GM12878 (cell line): ENCODE measurements at regions not wholly inside any gene's neighbourhood (a gene's known extent, or its start where the extent isn't known, plus 50 kb on each side); places are given as distances from the start of the nearest gene placed in this dataset.

Experiments
- ATAC-seq: fragments of 200-7000 bp; cut with Tn5 transposase; 3 replicates; pipeline ENCODE4 v1.9.1; 2020; ENCODE audit warnings: mild to moderate bottlenecking, moderate library complexity
- BruUV-seq: library from RNA; stranded (reverse); fragments of 400-500 nt; replicated peaks from 2 replicates; lab custom pipeline; 2021; lab: Mats Ljungman, UMichigan
- CTCF ChIA-PET: fragments of 300-600 bp; sonication (Branson Sonifier 250); formaldehyde crosslinking; extraction: SDS; loops from one replicate; lab custom pipeline; 2021; ENCODE audit warnings: inconsistent platforms; lab: Yijun Ruan, JAX
- POLR2A ChIA-PET: fragments of 350-600 bp; formaldehyde crosslinking; extraction: SDS; loops from one replicate; lab custom pipeline; 2021; ENCODE audit warnings: inconsistent platforms; lab: Charles Lee
- RAD21 ChIA-PET: fragments of 300-600 bp; sonication (Branson Sonifier 250); formaldehyde crosslinking; loops from one replicate; lab custom pipeline; 2023; ENCODE audit warnings: antibody characterized with exemption; ENCODE audit not compliant: unreplicated experiment; lab: Charles Lee
- SMC1A ChIA-PET: fragments of 300-600 bp; sonication (Branson Sonifier 250); formaldehyde crosslinking; loops from one replicate; lab custom pipeline; 2023; ENCODE audit not compliant: unreplicated experiment, uncharacterized antibody; lab: Charles Lee
- DNase-seq: peaks from one replicate; pipeline ENCODE4 v3.0.0-alpha.2; 2011; ENCODE audit warnings: low read depth, low spot score
- FAIRE-seq: peaks from 3 replicates; lab custom pipeline; 2011; peaks lifted over from hg19 to GRCh38; lab: Jason Lieb, UNC
- H2AFZ ChIP-seq: 2 replicates; pipeline ENCODE4 v1.6.0; 2011; ENCODE audit warnings: low read depth, low read length, control low read depth; ENCODE audit not compliant: control insufficient read depth
- H3K27ac ChIP-seq: 2 replicates; pipeline ENCODE4 v1.5.1; 2011; ENCODE audit warnings: control low read depth; ENCODE audit not compliant: control insufficient read depth, insufficient read depth
- H3K27me3 ChIP-seq, 2 experiments: replicated peaks in 1 of 2; 2 replicates each; pipeline versions ENCODE4 v1.6.0 to v1.6.1; 2011; ENCODE audit warnings: low read length in 1 of 2; ENCODE audit not compliant: control insufficient read depth in 2 of 2, insufficient read depth in 2 of 2
- H3K36me3 ChIP-seq, 2 experiments: 2 replicates each; pipeline ENCODE4 v1.5.1; 2011; ENCODE audit warnings: low read length in 1 of 2; ENCODE audit not compliant: control insufficient read depth in 2 of 2, insufficient read depth in 2 of 2
- H3K4me1 ChIP-seq: 2 replicates; pipeline ENCODE4 v1.6.1; 2011; ENCODE audit warnings: mild to moderate bottlenecking, low read length, moderate library complexity, mixed read lengths; ENCODE audit not compliant: control insufficient read depth, insufficient read depth
- H3K4me2 ChIP-seq: 2 replicates; pipeline ENCODE4 v1.6.0; 2011; ENCODE audit warnings: control low read depth; ENCODE audit not compliant: control insufficient read depth, insufficient read depth
- H3K4me3 ChIP-seq: fragments of 200-600 bp; sonication (generic); 2 replicates; pipeline ENCODE4 v1.5.1; 2016
- H3K79me2 ChIP-seq: 2 replicates; pipeline ENCODE4 v1.6.0; 2011; ENCODE audit warnings: low read length; ENCODE audit not compliant: control insufficient read depth, insufficient read depth
- H3K9ac ChIP-seq: 2 replicates; pipeline ENCODE4 v1.8.0; 2011; ENCODE audit warnings: low read length, control low read depth, mixed read lengths; ENCODE audit not compliant: control insufficient read depth, insufficient read depth
- H3K9me3 ChIP-seq: replicated peaks from 3 replicates; pipeline ENCODE4 v1.5.1; 2011; ENCODE audit warnings: mild to moderate bottlenecking, low read length; ENCODE audit not compliant: control insufficient read depth, insufficient read depth
- H4K20me1 ChIP-seq: 2 replicates; pipeline ENCODE4 v1.6.0; 2011; ENCODE audit not compliant: control insufficient read depth, insufficient read depth
- CHD2 ChIP-seq: IDR thresholded peaks from 2 replicates; pipeline ENCODE4 v1.6.1; 2011; ENCODE audit warnings: low read depth, low read length, improper control_type of control experiment, borderline replicate concordance
- SRF ChIP-seq, 2 experiments: IDR thresholded peaks; 2 replicates each; pipeline ENCODE4 v1.6.1; 2011; ENCODE audit warnings: low read depth in 2 of 2, low read length in 2 of 2, mild to moderate bottlenecking in 1 of 2, moderate library complexity in 1 of 2
- WGBS: methylation state at CpG from one replicate; pipeline ENCODE4 v1.1.6; 2016; ENCODE audit warnings: low lambda C conversion rate; ENCODE audit not compliant: insufficient replicate concordance, insufficient coverage; ENCODE audit errors: missing lambda C conversion rate; 5-methylcytosine and 5-hydroxymethylcytosine counted together
- in situ Hi-C: fragments of 300-500 bp; cut with MboI; formaldehyde crosslinking; loops from 9 replicates; pipeline ENCODE4 v1.14.3; 2018; ENCODE audit warnings: mixed read lengths
- intact Hi-C: fragments of 100-400 bp; cut with micrococcal nuclease; formaldehyde crosslinking; loops from one replicate; pipeline ENCODE4 v1.14.2; 2022; ENCODE audit not compliant: unreplicated experiment
- TF ChIP-seq, protein P1 (sequence below): fragments of 450-650 bp; IDR thresholded peaks from 2 replicates; pipeline ENCODE4 v1.6.1; 2017; ENCODE audit warnings: mild to moderate bottlenecking, moderate library complexity

DNA sequence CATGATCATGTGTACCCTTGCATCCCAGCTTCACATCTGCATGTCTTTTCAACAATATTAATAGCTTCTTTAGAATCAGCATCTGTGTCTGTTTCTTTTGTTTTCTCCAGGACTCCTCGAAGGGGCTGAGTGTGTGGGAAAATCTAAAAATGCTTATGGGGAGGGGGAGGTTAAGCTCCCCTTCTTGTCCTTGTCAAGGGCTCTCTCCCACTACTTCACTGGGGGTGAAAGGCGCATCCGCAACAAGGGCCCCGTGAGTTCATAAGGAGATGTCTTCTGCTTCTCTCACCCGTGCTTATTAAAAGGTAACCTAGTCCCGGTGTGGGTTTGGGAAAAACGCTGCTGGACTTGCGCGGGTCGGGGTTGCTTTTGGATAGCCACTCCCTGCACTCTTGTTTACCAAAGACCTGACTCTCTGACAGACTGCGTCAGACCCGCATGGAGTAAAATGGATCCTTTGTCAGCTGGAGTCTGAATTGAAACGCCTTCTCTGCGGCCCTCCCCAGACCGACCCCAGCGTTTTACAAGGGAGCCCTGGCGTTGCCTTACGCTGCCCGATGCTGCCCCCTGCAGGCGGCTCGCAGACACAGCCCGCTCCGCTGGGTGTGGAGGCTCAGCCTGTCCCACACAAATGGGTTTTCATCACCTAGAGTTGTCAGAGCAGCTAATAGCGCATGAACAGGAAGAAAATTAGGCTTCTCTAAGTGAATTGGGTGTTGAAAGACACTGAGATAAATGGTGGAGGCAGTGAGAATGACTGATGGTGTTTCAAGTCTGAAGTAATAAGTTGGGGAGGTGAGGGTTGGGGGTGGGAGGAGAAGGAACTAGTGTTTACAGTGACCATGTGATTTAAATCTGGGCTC, 53.8 kb downstream of the IER5 start (continued):
- 0 out of 2 replicates have a peak, but pooled peaks have one; percentile 43 for TF ChIP-seq CHD2

DNA sequence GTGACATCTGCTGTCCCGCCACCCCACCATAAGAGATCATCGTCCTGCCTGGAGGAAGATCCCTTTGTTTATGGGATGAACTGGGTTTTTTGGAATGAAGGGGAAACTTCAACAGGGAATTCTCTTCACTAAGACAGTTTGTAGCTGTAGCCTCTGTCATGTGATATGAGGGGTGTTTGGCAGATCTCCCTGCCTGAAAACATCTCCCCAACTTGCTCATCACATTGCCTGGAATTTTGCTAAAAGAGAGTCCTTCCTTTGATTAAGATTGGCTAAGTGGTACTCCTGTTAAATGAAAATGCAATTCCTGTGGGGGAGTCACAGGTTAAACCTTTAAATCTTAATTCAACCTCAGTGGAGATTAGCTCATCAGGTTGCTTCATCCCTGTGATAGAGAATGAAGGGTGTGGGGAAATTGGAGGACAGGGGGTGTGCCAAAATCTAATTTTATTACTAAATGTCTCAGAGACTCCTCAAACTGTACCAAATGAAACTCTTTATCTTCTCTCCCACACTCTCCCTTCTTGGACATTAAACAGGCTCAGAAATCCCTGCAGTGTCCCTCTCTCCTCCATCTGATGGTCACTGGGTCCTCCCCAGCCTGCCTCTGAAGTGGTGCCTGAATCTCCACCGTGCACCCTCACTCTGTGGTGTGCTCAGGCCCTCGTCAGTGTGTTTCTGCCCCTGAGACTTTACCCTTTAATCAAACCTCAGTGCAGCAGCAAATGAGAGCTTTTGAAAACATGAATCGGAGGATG, 54.8 kb downstream of the IER5 start:
- 35% methylated on average over 5 of the region's 5 CpGs for WGBS
- CTCF ChIA-PET: interaction anchor here (1.1 to 36.6 kb wide), 28 partner anchors 8 to 604 kb away, joined by 3 to 1067 read pairs (median 14); partner anchors contain the start of genes IER5 and MR1
- no peaks in the 10 kb centered on the region for H4K20me1 ChIP-seq
- BruUV-seq: no TSS peak
- no peak for ATAC-seq
- RAD21 ChIA-PET: interaction anchor here (0.8 to 21.2 kb wide), 24 partner anchors 8 to 627 kb away, joined by 3 to 966 read pairs (median 12); partner anchors contain the start of genes IER5 and MR1
- no peak overlapping the region for H3K27ac ChIP-seq
- H3K9ac ChIP-seq: no peak overlapping the region
- DNase-seq: no peak
- H2AFZ ChIP-seq: no peak overlapping the region
- in situ Hi-C loops (loop anchor here (5.0 kb wide), 2 partner anchors 106 to 261 kb away; no protein-coding TSS in a partner anchor), intact Hi-C loops (loop anchor here (10.0 kb wide), 1 partner anchor 508 kb away; the partner anchor contains the start of gene XPR1)
- peaks cover 2% of the 10 kb centered on the region; the same call in 1 of the 2 replicates for H3K79me2 ChIP-seq
- POLR2A ChIA-PET: interaction anchor here (0.6 to 4.8 kb wide), 7 partner anchors 12 to 261 kb away, joined by 3 to 36 read pairs (median 5); no protein-coding TSS in a partner anchor
- peaks cover 37% of the 10 kb centered on the region for H3K4me1 ChIP-seq
- SMC1A ChIA-PET: interaction anchor here (0.6 to 36.3 kb wide), 30 partner anchors 8 to 513 kb away, joined by 3 to 1399 read pairs (median 10); partner anchors contain the start of genes IER5 and MR1
- H3K36me3 ChIP-seq: no peaks in the 10 kb centered on the region
- no peaks in the 10 kb centered on the region for H3K27me3 ChIP-seq
- TF ChIP-seq, protein P1, sequence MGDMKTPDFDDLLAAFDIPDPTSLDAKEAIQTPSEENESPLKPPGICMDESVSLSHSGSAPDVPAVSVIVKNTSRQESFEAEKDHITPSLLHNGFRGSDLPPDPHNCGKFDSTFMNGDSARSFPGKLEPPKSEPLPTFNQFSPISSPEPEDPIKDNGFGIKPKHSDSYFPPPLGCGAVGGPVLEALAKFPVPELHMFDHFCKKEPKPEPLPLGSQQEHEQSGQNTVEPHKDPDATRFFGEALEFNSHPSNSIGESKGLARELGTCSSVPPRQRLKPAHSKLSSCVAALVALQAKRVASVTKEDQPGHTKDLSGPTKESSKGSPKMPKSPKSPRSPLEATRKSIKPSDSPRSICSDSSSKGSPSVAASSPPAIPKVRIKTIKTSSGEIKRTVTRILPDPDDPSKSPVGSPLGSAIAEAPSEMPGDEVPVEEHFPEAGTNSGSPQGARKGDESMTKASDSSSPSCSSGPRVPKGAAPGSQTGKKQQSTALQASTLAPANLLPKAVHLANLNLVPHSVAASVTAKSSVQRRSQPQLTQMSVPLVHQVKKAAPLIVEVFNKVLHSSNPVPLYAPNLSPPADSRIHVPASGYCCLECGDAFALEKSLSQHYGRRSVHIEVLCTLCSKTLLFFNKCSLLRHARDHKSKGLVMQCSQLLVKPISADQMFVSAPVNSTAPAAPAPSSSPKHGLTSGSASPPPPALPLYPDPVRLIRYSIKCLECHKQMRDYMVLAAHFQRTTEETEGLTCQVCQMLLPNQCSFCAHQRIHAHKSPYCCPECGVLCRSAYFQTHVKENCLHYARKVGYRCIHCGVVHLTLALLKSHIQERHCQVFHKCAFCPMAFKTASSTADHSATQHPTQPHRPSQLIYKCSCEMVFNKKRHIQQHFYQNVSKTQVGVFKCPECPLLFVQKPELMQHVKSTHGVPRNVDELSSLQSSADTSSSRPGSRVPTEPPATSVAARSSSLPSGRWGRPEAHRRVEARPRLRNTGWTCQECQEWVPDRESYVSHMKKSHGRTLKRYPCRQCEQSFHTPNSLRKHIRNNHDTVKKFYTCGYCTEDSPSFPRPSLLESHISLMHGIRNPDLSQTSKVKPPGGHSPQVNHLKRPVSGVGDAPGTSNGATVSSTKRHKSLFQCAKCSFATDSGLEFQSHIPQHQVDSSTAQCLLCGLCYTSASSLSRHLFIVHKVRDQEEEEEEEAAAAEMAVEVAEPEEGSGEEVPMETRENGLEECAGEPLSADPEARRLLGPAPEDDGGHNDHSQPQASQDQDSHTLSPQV: no peak
- no peak for TF ChIP-seq SRF (IDR thresholded peaks at IDR 0.05; ENCODE audit: low read depth in 2 of 2, low read length in 2 of 2)
- no peak overlapping the region for H3K4me2 ChIP-seq
- no peak for FAIRE-seq
- no peak overlapping the region for H3K4me3 ChIP-seq
- no peaks in the 10 kb centered on the region; the same call in 2 of the 3 replicates for H3K9me3 ChIP-seq
